ENCODE measurements at regions not wholly inside any gene's neighbourhood (a gene's known extent, or its start where the extent isn't known, plus 50 kb on each side); places are given as distances from the start of the nearest gene placed in this dataset.

- no peak for DNase-seq (ENCODE audit: low spot score)
- CTCF ChIA-PET, result interaction anchor here (1.0 kb wide), 1 partner anchor 12 kb away, joined by 3 read pairs; no protein-coding TSS in a partner anchor
- no peak overlapping the region for H3K27ac ChIP-seq
- no peak for TF ChIP-seq CTCF (conservative IDR thresholded peaks at IDR 0.05; ENCODE audit: low read depth)
- POLR2A ChIA-PET (ENCODE audit: low non-redundant PET), result no interaction called here
These were observed 252.3 kb upstream of the GLI3 start for GRCh38 chr7:42489299-42489698.

DNA sequence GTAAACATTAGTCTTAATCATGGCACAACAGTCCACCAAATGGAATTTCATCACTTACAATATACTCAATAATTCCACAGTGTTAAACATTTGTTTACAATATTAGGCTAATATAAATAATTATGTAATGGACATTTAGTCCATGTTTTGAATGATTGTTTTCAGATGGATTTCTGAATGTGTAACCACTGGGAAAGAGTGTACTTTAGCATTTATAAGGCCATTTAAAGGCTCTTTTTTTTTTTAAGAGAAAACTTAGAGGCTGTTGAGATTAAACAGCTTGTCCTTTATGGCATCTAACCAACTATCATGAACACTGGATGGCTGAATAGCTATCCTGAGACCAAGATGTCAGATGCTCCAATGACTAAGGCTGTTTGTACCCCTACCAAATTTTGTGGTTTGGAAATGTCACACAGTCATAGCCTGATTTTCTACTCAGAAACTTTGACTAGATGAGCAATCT, 248.3 kb upstream of the GLI3 start:
- TF ChIP-seq CTCF (conservative IDR thresholded peaks at IDR 0.05; ENCODE audit: low read depth), result no peak
- POLR2A ChIA-PET (ENCODE audit: low non-redundant PET), result no interaction called here
- H3K27ac ChIP-seq, result no peak overlapping the region
- DNase-seq (ENCODE audit: low spot score), result no peak
- CTCF ChIA-PET, result no interaction called here

GRCh38 chr7:42483886-42484285, 246.9 kb upstream of the GLI3 start:
- CTCF ChIA-PET, result no interaction called here
- TF ChIP-seq CTCF (conservative IDR thresholded peaks at IDR 0.05; ENCODE audit: low read depth), result no peak

GRCh38 chr7:42479816-42480633, 243.0 kb upstream of the GLI3 start:
- no peak overlapping the region for H3K27ac ChIP-seq
- CTCF ChIA-PET, result interaction anchor here (0.7 kb wide), 2 partner anchors 12 to 75 kb away, joined by 3 to 5 read pairs; no protein-coding TSS in a partner anchor
- no peak for TF ChIP-seq CTCF (conservative IDR thresholded peaks at IDR 0.05; ENCODE audit: low read depth)
- DNase-seq (ENCODE audit: low spot score), result no peak
- POLR2A ChIA-PET (ENCODE audit: low non-redundant PET), result no interaction called here

More at GRCh38 chr7:42483886-42484285, 246.9 kb upstream of the GLI3 start:
- POLR2A ChIA-PET (ENCODE audit: low non-redundant PET), result no interaction called here
- no peak for DNase-seq (ENCODE audit: low spot score)
- H3K27ac ChIP-seq, result no peak overlapping the region

DNA sequence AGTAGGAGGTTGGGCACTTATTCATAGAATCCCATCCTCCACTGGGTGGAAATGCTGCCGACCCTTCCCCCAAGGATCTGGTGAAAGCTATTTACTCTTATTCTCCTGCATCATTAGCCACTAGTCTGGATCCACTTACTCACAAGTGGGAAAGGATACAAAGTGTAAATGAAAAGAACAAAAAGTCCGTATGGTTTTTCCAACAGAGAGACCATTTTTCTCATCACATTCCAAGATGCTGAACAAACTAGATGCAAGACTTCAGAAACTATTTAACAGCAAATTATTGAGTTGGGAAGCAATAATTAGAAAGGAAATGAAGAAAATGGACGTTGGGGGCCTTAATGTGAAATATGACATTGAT, 242.4 kb upstream of the GLI3 start:
- ChIA-PET CTCF (interaction anchor here (0.7 kb wide), 1 partner anchor 75 kb away, joined by 3 read pairs; no protein-coding TSS in a partner anchor), POLR2A (ENCODE audit: low non-redundant PET) (no interaction called here)
- TF ChIP-seq CTCF (conservative IDR thresholded peaks at IDR 0.05; ENCODE audit: low read depth), result no peak
- no peak overlapping the region for H3K27ac ChIP-seq
- no peak for DNase-seq (ENCODE audit: low spot score)

DNA sequence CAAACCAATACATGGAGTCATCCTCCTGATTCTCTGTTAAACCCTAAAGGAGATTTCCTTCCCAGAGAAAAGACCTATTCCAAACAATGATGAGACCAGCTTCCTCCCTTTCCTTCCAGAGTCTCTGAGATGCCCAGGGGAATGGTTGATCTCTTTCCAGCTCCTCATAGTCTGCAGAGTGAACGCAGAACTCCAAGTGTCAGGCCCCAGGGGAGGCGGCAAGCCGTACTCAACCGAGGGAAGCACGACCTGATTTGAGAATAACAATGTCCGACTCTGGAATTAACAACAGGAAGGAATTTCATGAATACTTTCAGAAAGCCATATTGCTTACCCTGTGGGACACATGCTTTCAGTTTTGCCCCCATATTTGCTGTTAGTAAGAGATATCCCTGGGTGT, 241.7 kb upstream of the GLI3 start:
- no peak for TF ChIP-seq CTCF (conservative IDR thresholded peaks at IDR 0.05; ENCODE audit: low read depth)

More for the DNA sequence above, 241.7 kb upstream of the GLI3 start:
- CTCF ChIA-PET, result no interaction called here
- H3K27ac ChIP-seq, result no peak overlapping the region
- DNase-seq (ENCODE audit: low spot score), result no peak
- POLR2A ChIA-PET (ENCODE audit: low non-redundant PET), result no interaction called here

Measured in RWPE1 (cell line).